ENCODE measurements at regions not wholly inside any gene's neighbourhood (a gene's known extent, or its start where the extent isn't known, plus 50 kb on each side); places are given as distances from the start of the nearest gene placed in this dataset.
"Not testable (repeated sequence)": the region's sequence is repeated elsewhere in the genome, so short reads cannot be mapped to it uniquely, and the experiment has no call there.

GRCh38 chrX:34270434-34270833 lies 138.3 kb upstream of the FAM47A start:
- Mint-ChIP-seq H3K27ac (ENCODE audit: unreplicated experiment) (no peak overlapping the region), H3K9me3 (ENCODE audit: low read depth, unreplicated experiment) (peaks cover 5% of the 10 kb centered on the region), H3K36me3 (ENCODE audit: insufficient read depth, unreplicated experiment) (no peaks in the 10 kb centered on the region), H3K27me3 (ENCODE audit: unreplicated experiment) (no peaks in the 10 kb centered on the region), H3K4me3 (ENCODE audit: low read depth, unreplicated experiment) (no peak overlapping the region), H3K4me1 (ENCODE audit: low read depth, unreplicated experiment) (no peaks in the 10 kb centered on the region)
- CTCF ChIA-PET = no interaction called here
- no peak for DNase-seq
- no TSS peak for BruUV-seq (replicated peaks)
- TF ChIP-seq CTCF (IDR thresholded peaks at IDR 0.05; ENCODE audit: unreplicated experiment) = no peak
- intact Hi-C loops (cut with micrococcal nuclease; ENCODE audit: unreplicated experiment) = no loop called here

- peaks cover 4% of the 10 kb centered on the region for H3K9me3 Mint-ChIP-seq (ENCODE audit: low read depth, unreplicated experiment)
- H3K4me1 Mint-ChIP-seq (ENCODE audit: low read depth, unreplicated experiment) = no peaks in the 10 kb centered on the region
- DNase-seq = no peak
- BruUV-seq (replicated peaks) = no TSS peak
- no peaks in the 10 kb centered on the region for H3K27me3 Mint-ChIP-seq (ENCODE audit: unreplicated experiment)
- no peak overlapping the region for H3K4me3 Mint-ChIP-seq (ENCODE audit: low read depth, unreplicated experiment)
- CTCF ChIA-PET = no interaction called here
- intact Hi-C loops (cut with micrococcal nuclease; ENCODE audit: unreplicated experiment) = no loop called here
- H3K36me3 Mint-ChIP-seq (ENCODE audit: insufficient read depth, unreplicated experiment) = no peaks in the 10 kb centered on the region
- TF ChIP-seq CTCF (IDR thresholded peaks at IDR 0.05; ENCODE audit: unreplicated experiment) = no peak
- H3K27ac Mint-ChIP-seq (ENCODE audit: unreplicated experiment) = no peak overlapping the region
Measured at GRCh38 chrX:34238896-34239295, 106.8 kb upstream of the FAM47A start.

GRCh38 chrX:34230156-34230555 lies 98.0 kb upstream of the FAM47A start:
- H3K4me1 Mint-ChIP-seq (ENCODE audit: low read depth, unreplicated experiment); BruUV-seq (replicated peaks); CTCF ChIA-PET; DNase-seq; H3K4me3 Mint-ChIP-seq (ENCODE audit: low read depth, unreplicated experiment); H3K27me3 Mint-ChIP-seq (ENCODE audit: unreplicated experiment); intact Hi-C loops (cut with micrococcal nuclease; ENCODE audit: unreplicated experiment); H3K27ac Mint-ChIP-seq (ENCODE audit: unreplicated experiment); H3K36me3 Mint-ChIP-seq (ENCODE audit: insufficient read depth, unreplicated experiment): not testable (repeated sequence)
- H3K9me3 Mint-ChIP-seq (ENCODE audit: low read depth, unreplicated experiment) = peaks cover 13% of the 10 kb centered on the region

GRCh38 chrX:34227804-34228203 lies 95.7 kb upstream of the FAM47A start:
- Mint-ChIP-seq H3K4me3 (ENCODE audit: low read depth, unreplicated experiment) (no peak overlapping the region), H3K27ac (ENCODE audit: unreplicated experiment) (no peak overlapping the region), H3K27me3 (ENCODE audit: unreplicated experiment) (no peaks in the 10 kb centered on the region), H3K4me1 (ENCODE audit: low read depth, unreplicated experiment) (no peaks in the 10 kb centered on the region), H3K9me3 (ENCODE audit: low read depth, unreplicated experiment) (peaks cover 11% of the 10 kb centered on the region), H3K36me3 (ENCODE audit: insufficient read depth, unreplicated experiment) (no peaks in the 10 kb centered on the region)
- no peak for DNase-seq
- intact Hi-C loops (cut with micrococcal nuclease; ENCODE audit: unreplicated experiment) = no loop called here
- BruUV-seq (replicated peaks) = no TSS peak
- CTCF ChIA-PET = no interaction called here
- TF ChIP-seq CTCF (IDR thresholded peaks at IDR 0.05; ENCODE audit: unreplicated experiment) = no peak

- Mint-ChIP-seq H3K36me3 (ENCODE audit: insufficient read depth, unreplicated experiment) (no peaks in the 10 kb centered on the region), H3K4me3 (ENCODE audit: low read depth, unreplicated experiment) (no peak overlapping the region), H3K9me3 (ENCODE audit: low read depth, unreplicated experiment) (peaks cover 4% of the 10 kb centered on the region), H3K27me3 (ENCODE audit: unreplicated experiment) (no peaks in the 10 kb centered on the region), H3K27ac (ENCODE audit: unreplicated experiment) (no peak overlapping the region), H3K4me1 (ENCODE audit: low read depth, unreplicated experiment) (no peaks in the 10 kb centered on the region)
- CTCF ChIA-PET = no interaction called here
- intact Hi-C loops (cut with micrococcal nuclease; ENCODE audit: unreplicated experiment) = no loop called here
- no peak for TF ChIP-seq CTCF (IDR thresholded peaks at IDR 0.05; ENCODE audit: unreplicated experiment)
- BruUV-seq (replicated peaks) = no TSS peak
- DNase-seq = no peak
Measured at GRCh38 chrX:34223574-34223973, 91.5 kb upstream of the FAM47A start.
